AG04450 (cell line): ENCODE measurements at regions not wholly inside any gene's neighbourhood (a gene's known extent, or its start where the extent isn't known, plus 50 kb on each side); places are given as distances from the start of the nearest gene placed in this dataset.

Experiments used
- CTCF ChIA-PET: fragments of 300-600, 350-600 bp; formaldehyde crosslinking; extraction: SDS; loops from one replicate; lab custom pipeline; 2022; ENCODE audit warnings: antibody characterized with exemption, inconsistent platforms; lab: Charles Lee
- POLR2A ChIA-PET: fragments of 350-600 bp; formaldehyde crosslinking; extraction: SDS; loops from one replicate; lab custom pipeline; 2021; ENCODE audit warnings: antibody characterized with exemption, inconsistent platforms; lab: Yijun Ruan, JAX
- DNase-seq: peaks from one replicate; pipeline ENCODE4 v3.0.0-alpha.2; 2011; ENCODE audit warnings: low read depth, low spot score
- H3K27ac ChIP-seq: one replicate; pipeline ENCODE4 v1.5.1; 2012; ENCODE audit warnings: low read depth, low read length, control low read depth
- H3K27me3 ChIP-seq: one replicate; pipeline ENCODE4 v1.6.0; 2012; ENCODE audit warnings: low read length; ENCODE audit not compliant: control insufficient read depth, insufficient read depth
- H3K4me3 ChIP-seq: 2 replicates; pipeline ENCODE4 v1.5.1; 2011; ENCODE audit warnings: mild to moderate bottlenecking, low read depth, low read length, control low read depth
- H3K9me3 ChIP-seq: 2 replicates; pipeline ENCODE4 v1.5.1; 2012; ENCODE audit warnings: low read length; ENCODE audit not compliant: control insufficient read depth, insufficient read depth
- CTCF ChIP-seq: IDR thresholded peaks from 2 replicates; pipeline ENCODE4 v1.5.1; 2011; ENCODE audit warnings: low read depth, low read length, control low read depth, inconsistent platforms

GRCh38 chr1:30372792-30373433 lies 350.5 kb downstream of the MATN1 start:
- Histone ChIP-seq H3K4me3 (no peak overlapping the region), H3K27ac (no peak overlapping the region), H3K9me3 (no peaks in the 10 kb centered on the region), H3K27me3 (peaks cover 7% of the 10 kb centered on the region)
- ChIA-PET CTCF (no interaction called here), POLR2A (no interaction called here)
- no peak for DNase-seq
- TF ChIP-seq CTCF: no peak

- TF ChIP-seq CTCF: no peak
- no peak overlapping the region for H3K27ac ChIP-seq
- ChIA-PET POLR2A (no interaction called here), CTCF (no interaction called here)
- no peak overlapping the region for H3K4me3 ChIP-seq
- H3K27me3 ChIP-seq: peaks cover 5% of the 10 kb centered on the region
- no peaks in the 10 kb centered on the region for H3K9me3 ChIP-seq
- DNase-seq: no peak
These were observed 351.2 kb downstream of the MATN1 start for GRCh38 chr1:30371888-30372791.

GRCh38 chr1:30371179-30371788 lies 352.1 kb downstream of the MATN1 start:
- CTCF ChIA-PET: no interaction called here
- no peak for TF ChIP-seq CTCF
- DNase-seq: no peak

GRCh38 chr1:30368651-30369240 lies 354.6 kb downstream of the MATN1 start:
- CTCF ChIA-PET: interaction anchor here (0.8 kb wide), 1 partner anchor 12 kb away, joined by 6 read pairs; no protein-coding TSS in a partner anchor
- peaks cover 5% of the 10 kb centered on the region for H3K27me3 ChIP-seq
- no peak for DNase-seq
- POLR2A ChIA-PET: no interaction called here
- no peaks in the 10 kb centered on the region for H3K9me3 ChIP-seq
- H3K27ac ChIP-seq: no peak overlapping the region
- no peak overlapping the region for H3K4me3 ChIP-seq
- no peak for TF ChIP-seq CTCF

More at GRCh38 chr1:30371179-30371788, 352.1 kb downstream of the MATN1 start:
- H3K4me3 ChIP-seq: no peak overlapping the region
- peaks cover 5% of the 10 kb centered on the region for H3K27me3 ChIP-seq
- no peak overlapping the region for H3K27ac ChIP-seq
- POLR2A ChIA-PET: no interaction called here
- H3K9me3 ChIP-seq: no peaks in the 10 kb centered on the region
